ENCODE measurements at regions not wholly inside any gene's neighbourhood (a gene's known extent, or its start where the extent isn't known, plus 50 kb on each side); places are given as distances from the start of the nearest gene placed in this dataset.
"Not testable (repeated sequence)": the region's sequence is repeated elsewhere in the genome, so short reads cannot be mapped to it uniquely, and the experiment has no call there.

GRCh38 chr18:38244480-38244879 lies 678.9 kb upstream of the CELF4 start:
- DNase-seq: no peak

- DNase-seq: no peak
Measured at GRCh38 chr18:38243291-38243690, 677.7 kb upstream of the CELF4 start.

GRCh38 chr18:38241736-38242135 lies 676.1 kb upstream of the CELF4 start:
- DNase-seq: no peak

DNA sequence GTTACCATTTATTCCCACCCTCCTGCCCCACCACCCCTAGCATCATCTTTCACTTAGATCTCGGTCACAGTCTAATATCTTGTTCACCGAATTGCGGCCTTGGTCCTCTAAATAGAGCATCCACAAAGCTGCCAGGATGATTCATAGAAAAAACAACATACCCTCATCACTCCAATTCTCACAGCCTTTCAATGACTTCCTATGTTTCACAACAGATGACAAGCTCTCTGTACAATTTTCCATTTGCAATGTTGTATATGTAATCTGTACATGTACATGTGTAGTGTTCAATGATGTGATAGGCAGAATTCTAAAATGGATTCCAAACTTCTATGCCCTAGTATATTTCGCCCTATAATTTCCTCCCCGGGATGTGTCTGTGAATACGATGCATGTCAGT lies 675.6 kb upstream of the CELF4 start:
- DNase-seq: no peak

- DNase-seq: no peak
Measured at GRCh38 chr18:38239606-38240005, 674.0 kb upstream of the CELF4 start.

DNA sequence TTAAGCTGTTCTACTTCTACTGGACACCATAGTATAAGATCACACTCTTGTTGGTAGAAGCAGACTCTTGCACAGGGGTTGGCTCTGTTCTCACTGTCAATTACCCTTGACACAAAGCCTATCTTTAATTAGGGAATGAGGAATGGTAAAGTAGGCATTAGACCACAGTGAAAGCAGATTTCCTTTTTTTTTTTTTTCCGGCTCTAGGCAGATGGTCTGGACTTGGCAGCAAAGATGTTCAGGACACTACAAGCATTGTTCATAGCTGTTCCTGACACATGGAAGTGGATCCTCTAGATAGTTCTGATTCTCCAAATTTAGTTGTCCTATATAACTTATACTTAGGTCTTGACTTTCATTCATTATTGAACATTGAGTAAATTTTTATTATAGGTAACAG lies 672.2 kb upstream of the CELF4 start:
- no peak for DNase-seq

DNA sequence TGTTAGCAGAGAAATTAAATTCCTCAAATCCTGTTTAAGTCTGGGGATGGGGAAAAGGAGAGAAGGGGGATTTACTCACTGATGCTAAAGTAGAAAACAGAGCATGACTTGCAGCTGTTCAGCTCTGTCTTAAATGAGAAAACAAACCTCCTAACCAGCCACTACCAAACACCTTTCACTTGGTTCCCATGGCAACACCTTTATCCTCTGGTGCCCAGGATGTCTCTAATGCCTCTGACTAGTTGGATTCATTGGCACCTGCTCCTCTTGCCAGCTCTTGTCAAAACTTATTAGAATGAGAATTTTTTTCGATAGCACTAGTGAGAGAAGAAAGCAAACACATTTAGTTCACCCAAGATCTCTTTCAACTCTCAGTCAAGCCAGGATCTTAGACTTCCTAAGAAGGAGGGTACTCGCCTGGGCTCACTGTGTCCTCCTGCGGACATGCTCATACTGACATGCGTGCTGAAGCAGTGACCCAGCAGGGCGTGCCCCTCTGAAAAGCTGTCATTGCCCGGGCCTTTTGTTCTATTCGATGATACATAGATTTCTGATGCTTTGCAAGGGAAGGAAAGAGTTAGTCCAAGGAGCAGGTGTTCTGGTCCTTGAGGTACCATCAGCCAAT lies 656.0 kb upstream of the CELF4 start:
- no peak for DNase-seq

DNA sequence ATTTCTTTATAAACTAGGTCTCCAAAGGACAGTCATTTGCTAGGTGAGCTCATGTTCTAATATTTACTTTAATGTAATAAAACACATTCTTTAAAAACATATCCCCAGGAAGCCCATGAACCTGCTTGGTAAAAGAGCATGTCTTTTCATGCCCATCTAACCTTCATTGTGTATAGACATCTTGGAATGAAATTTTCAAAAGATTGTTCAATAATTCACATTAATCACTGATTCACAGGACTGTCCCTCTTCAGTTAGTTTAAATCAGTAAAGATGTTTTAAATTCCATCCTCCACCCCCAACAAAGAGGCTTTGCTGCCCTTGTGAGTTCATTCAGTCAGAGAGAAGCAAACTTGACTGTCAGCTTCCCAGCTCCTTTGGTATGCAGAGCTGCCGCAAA lies 633.4 kb upstream of the CELF4 start:
- no peak for DNase-seq

DNA sequence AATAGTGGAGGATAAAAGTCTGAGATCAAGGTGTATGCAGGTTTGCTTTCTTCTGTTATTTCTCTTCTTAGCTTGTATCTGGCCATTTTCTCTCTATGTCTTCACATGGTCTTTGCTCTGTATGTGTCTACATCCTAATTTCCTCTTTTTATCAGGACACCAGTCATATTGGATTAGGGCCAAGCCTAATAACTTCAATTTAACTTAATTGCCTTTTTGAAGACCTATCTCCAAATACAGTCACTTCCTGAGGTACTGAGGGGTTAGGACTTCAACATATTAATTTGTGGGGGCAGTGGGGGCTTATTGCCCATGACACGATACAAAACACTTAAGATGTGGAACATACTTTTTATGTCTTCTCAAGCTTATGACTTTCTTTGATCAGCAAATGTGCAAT lies 632.9 kb upstream of the CELF4 start:
- no peak for DNase-seq

DNA sequence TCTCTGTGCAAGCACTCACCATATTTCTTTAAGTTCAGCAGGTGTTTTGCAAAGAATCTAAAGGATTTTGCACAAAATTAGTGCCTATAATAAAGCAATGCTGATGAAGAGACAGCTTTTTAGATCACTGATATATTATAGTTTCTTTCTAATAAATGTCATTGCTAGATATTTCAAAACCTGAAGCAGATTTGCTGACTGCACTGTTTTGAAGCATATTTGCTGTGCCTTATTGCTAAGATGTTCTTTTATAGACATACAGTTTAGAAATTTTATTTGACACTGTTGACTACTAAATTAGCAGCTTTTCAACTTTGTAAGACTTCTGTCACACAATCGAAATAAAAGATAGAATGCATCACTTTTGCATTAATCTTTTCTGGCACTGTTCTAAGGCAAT lies 620.9 kb upstream of the CELF4 start:
- no peak for DNase-seq

GRCh38 chr18:38174594-38174993 lies 609.0 kb upstream of the CELF4 start:
- no peak for DNase-seq

DNA sequence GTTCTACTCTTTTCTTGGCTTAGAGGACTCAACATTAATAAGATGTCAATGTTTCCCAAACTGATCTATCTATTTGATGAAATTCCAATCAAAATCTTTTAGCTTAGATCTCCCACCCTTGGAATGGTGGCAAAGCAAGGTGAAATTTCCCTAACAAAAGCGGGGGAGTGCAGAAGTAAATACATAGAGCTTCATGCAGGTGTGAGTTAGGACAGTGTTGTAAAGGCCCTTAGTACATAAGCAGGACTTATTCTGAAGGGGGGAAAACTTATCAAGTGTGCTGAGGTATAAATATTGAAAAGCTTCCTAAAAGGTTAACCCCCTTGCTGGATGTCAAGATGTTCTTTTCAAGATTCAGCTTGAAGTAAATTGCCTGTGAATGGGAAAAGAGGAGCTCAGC lies 608.6 kb upstream of the CELF4 start:
- no peak for DNase-seq

GRCh38 chr18:38170845-38171244 lies 605.2 kb upstream of the CELF4 start:
- DNase-seq: no peak

DNA sequence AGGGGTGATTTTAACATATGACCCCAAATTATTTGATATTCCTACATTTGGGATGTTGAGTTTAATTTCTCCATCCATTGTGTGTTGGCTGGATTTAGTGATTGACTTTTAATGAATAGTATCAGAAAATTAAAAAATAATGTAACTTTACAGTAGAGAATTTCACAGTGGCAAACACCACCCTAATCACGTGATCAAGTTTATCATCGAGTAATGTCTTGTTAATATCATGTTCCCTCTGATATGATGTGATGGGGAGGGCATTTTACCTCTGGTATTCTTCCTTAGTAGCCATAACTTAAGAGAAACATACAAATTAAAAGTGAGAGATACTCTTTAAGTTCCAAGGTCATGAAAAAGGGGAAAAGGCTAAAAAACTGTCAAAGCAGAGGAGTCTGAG lies 602.0 kb upstream of the CELF4 start:
- DNase-seq: no peak

- not testable (repeated sequence) for DNase-seq
Measured at GRCh38 chr18:38153116-38153515, 587.5 kb upstream of the CELF4 start.

DNA sequence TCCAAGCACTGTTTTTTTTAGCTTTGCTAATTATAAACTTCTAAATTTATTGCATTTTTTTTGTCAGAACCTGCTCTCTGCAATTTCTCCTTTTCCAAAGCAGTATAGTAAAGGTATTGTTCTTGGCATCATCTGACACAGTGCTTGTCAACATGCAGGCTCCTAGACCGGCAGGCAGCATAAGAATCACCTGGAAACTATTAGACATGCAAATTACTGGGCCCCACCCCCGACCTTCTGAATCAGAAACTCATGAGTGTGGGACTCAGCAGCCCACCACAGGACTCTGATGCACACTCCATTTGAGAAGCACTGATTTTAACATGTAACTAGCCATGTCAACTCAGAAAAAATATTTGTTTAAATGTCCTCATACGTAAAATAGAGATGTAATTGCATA lies 551.1 kb upstream of the CELF4 start:
- no peak for DNase-seq

DNA sequence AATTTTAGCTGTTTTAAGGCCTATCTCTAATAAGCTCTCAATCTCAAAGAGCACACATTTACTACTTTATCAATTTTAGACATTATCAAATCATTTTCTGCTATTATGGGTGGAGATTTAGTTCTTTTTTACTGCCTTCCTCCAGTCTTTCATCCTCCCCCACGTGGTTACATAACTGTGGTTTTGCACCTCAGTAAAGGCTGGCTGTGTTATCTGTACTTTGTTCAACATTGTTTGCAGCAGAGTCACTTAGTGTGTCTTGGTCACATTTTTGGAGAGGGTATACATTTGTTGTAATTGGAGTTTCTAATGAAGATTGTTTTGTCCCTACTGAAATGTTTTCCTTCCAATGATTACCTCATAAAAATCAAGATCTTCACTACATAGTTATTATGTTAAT lies 549.6 kb upstream of the CELF4 start:
- no peak for DNase-seq

- DNase-seq: no peak
Measured at GRCh38 chr18:38087538-38087937, 521.9 kb upstream of the CELF4 start.

- no peak for DNase-seq
Measured at GRCh38 chr18:38081516-38081915, 515.9 kb upstream of the CELF4 start.

DNA sequence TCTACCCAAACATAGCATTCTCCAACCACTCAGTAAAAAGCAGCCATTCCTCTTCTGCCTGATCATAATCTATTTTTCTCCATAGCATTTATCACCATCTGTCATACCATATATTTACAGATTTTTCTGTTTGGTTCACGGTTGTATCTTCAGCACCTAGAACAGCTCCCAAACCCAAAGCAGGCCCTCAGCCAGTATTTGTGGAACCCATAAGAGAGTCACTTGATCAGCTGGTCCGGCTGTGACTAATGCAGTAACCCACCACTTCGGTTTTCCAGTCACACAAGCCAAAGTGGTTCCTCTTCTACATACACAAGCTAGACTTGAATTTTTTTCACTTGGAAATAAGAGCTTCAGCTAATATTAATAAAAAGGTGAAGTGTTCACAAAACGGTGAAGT lies 511.6 kb upstream of the CELF4 start:
- DNase-seq: no peak

DNA sequence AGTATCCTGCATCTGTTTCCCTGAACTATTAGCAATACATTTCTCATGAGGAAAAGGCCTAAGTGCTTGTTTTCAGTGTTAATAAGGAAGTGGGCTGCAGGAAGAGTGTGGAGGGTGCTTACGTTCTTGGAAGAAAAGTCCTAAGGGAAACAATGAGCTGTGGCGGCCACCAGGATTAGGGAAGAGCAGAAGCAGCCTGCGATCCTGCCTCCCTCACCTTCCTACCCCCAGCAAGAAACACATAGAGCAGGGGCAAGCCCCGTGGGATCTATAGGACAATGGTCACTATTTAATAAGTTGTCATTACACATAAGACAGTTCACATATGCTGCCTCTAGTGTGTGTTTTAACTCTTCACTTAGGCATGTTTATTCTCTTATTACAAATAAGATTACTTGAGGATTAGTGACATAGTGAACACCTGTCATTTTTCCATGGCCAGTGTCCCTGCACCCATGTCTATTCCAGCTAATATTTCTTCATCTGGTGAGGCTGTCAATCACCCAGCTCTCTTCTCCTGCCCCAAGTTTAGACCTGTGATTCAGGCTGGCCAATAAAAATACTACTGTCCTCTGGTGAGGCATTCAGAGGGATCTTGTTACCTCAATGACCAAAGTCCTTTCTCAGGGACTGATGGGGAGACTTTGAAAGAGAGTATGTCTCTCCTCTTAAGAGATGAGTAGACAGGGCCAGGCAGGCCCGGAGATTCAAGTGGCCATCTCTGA lies 510.9 kb upstream of the CELF4 start:
- DNase-seq: no peak

DNA sequence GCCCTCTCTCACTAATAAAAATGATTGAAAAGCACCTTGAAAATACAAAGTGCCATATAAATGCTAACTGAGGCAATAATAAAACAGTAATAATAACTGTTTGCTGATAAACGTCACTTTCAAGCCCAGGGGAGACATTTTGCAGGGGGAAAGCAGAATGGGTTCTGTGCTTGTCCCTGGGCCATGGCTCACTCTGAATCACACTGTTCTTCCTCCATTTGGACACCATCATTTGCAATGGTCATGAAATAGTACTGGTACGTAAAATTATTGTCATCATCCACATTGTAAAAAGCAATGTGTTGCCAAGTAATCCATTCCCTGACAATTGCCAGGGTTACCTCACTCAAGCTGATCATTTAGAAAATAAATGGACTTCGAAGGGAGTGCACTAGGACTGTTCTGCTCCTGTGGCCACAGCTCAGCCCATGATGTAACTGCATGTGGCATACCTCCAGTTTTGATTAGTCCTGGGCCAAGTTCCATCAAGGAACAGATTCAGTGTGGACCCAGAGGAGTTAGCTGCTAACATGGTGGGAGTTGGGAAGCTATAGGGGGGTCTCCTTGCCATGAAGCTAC lies 508.8 kb upstream of the CELF4 start:
- no peak for DNase-seq

GRCh38 chr18:38067821-38068220 lies 502.2 kb upstream of the CELF4 start:
- DNase-seq: no peak

GRCh38 chr18:38067086-38067485 lies 501.5 kb upstream of the CELF4 start:
- no peak for DNase-seq
